ENCODE measurements at regions not wholly inside any gene's neighbourhood (a gene's known extent, or its start where the extent isn't known, plus 50 kb on each side); places are given as distances from the start of the nearest gene placed in this dataset.

- no peak for DNase-seq
These were observed 427.9 kb upstream of the JAG1 start for GRCh38 chr20:11101696-11102095.

GRCh38 chr20:11103866-11104265 lies 430.1 kb upstream of the JAG1 start:
- no peak for DNase-seq

GRCh38 chr20:11108102-11108810 lies 434.5 kb upstream of the JAG1 start:
- DNase-seq: no peak

GRCh38 chr20:11110535-11110934 lies 436.7 kb upstream of the JAG1 start:
- DNase-seq: no peak

GRCh38 chr20:11111191-11111590 lies 437.4 kb upstream of the JAG1 start:
- DNase-seq: no peak

GRCh38 chr20:11112832-11113231 lies 439.0 kb upstream of the JAG1 start:
- no peak for DNase-seq

GRCh38 chr20:11114382-11114781 lies 440.6 kb upstream of the JAG1 start:
- no peak for DNase-seq

GRCh38 chr20:11117808-11118528 lies 444.2 kb upstream of the JAG1 start:
- no peak for DNase-seq

- DNase-seq: no peak
These were observed 445.1 kb upstream of the JAG1 start for GRCh38 chr20:11118802-11119380.

GRCh38 chr20:11119573-11119972 lies 445.8 kb upstream of the JAG1 start:
- DNase-seq: no peak

- DNase-seq: no peak
These were observed 446.6 kb upstream of the JAG1 start for GRCh38 chr20:11120431-11120830.

GRCh38 chr20:11124849-11125505 lies 451.2 kb upstream of the JAG1 start:
- no peak for DNase-seq

- no peak for DNase-seq
These were observed 454.5 kb upstream of the JAG1 start for GRCh38 chr20:11128220-11128718.

GRCh38 chr20:11128721-11129120 lies 454.9 kb upstream of the JAG1 start:
- no peak for DNase-seq

GRCh38 chr20:11130554-11131166 lies 456.9 kb upstream of the JAG1 start:
- no peak for DNase-seq

- DNase-seq: no peak
These were observed 459.1 kb upstream of the JAG1 start for GRCh38 chr20:11132819-11133415.

- no peak for DNase-seq
These were observed 462.9 kb upstream of the JAG1 start for GRCh38 chr20:11136691-11137090.

- no peak for DNase-seq
These were observed 463.9 kb upstream of the JAG1 start for GRCh38 chr20:11137688-11138087.

- DNase-seq: no peak
These were observed 466.6 kb upstream of the JAG1 start for GRCh38 chr20:11140359-11140758.

GRCh38 chr20:11143481-11143880 lies 469.7 kb upstream of the JAG1 start:
- DNase-seq: no peak

GRCh38 chr20:11144114-11144950 lies 470.5 kb upstream of the JAG1 start:
- DNase-seq: no peak

- DNase-seq: no peak
These were observed 471.8 kb upstream of the JAG1 start for GRCh38 chr20:11145616-11146015.
